Dermis blood vessel endothelial cell (primary cell): ENCODE measurements at regions not wholly inside any gene's neighbourhood (a gene's known extent, or its start where the extent isn't known, plus 50 kb on each side); places are given as distances from the start of the nearest gene placed in this dataset.

ENCODE experiments used
- DNase-seq: peaks from one replicate; pipeline ENCODE4 v3.0.0; 2010

- DNase-seq, result no peak
Observed at GRCh38 chr16:54564841-54565240, 278.3 kb upstream of the IRX3 start.

GRCh38 chr16:54554581-54554980 is 268.0 kb upstream of the IRX3 start:
- no peak for DNase-seq

GRCh38 chr16:54548281-54548680 is 261.7 kb upstream of the IRX3 start:
- no peak for DNase-seq

- DNase-seq, result no peak
Observed at GRCh38 chr16:54547052-54547451, 260.5 kb upstream of the IRX3 start.

GRCh38 chr16:54546521-54546920 is 259.9 kb upstream of the IRX3 start:
- no peak for DNase-seq

- no peak for DNase-seq
Observed at GRCh38 chr16:54545854-54546511, 259.4 kb upstream of the IRX3 start.

- DNase-seq, result no peak
Observed at GRCh38 chr16:54544553-54545180, 258.1 kb upstream of the IRX3 start.

GRCh38 chr16:54542805-54543505 is 256.4 kb upstream of the IRX3 start:
- no peak for DNase-seq

- no peak for DNase-seq
Observed at GRCh38 chr16:54540525-54541180, 254.1 kb upstream of the IRX3 start.

- no peak for DNase-seq
Observed at GRCh38 chr16:54538276-54538675, 251.7 kb upstream of the IRX3 start.

- DNase-seq, result no peak
Observed at GRCh38 chr16:54533856-54534490, 247.4 kb upstream of the IRX3 start.

- no peak for DNase-seq
Observed at GRCh38 chr16:54526916-54527315, 240.3 kb upstream of the IRX3 start.

- no peak for DNase-seq
Observed at GRCh38 chr16:54526087-54526486, 239.5 kb upstream of the IRX3 start.

- no peak for DNase-seq
Observed at GRCh38 chr16:54525104-54525503, 238.5 kb upstream of the IRX3 start.

- no peak for DNase-seq
Observed at GRCh38 chr16:54522584-54522983, 236.0 kb upstream of the IRX3 start.

GRCh38 chr16:54521327-54521726 is 234.7 kb upstream of the IRX3 start:
- no peak for DNase-seq

GRCh38 chr16:54519161-54519695 is 232.6 kb upstream of the IRX3 start:
- DNase-seq, result no peak

- DNase-seq, result no peak
Observed at GRCh38 chr16:54517181-54517580, 230.6 kb upstream of the IRX3 start.

- DNase-seq, result no peak
Observed at GRCh38 chr16:54512467-54512995, 225.9 kb upstream of the IRX3 start.

- no peak for DNase-seq
Observed at GRCh38 chr16:54511222-54511731, 224.7 kb upstream of the IRX3 start.

GRCh38 chr16:54510685-54511221 is 224.2 kb upstream of the IRX3 start:
- no peak for DNase-seq

GRCh38 chr16:54509456-54509855 is 222.9 kb upstream of the IRX3 start:
- no peak for DNase-seq
